GM20000 (cell line): ENCODE measurements at regions not wholly inside any gene's neighbourhood (a gene's known extent, or its start where the extent isn't known, plus 50 kb on each side); places are given as distances from the start of the nearest gene placed in this dataset.

Experiments used
- DNase-seq: peaks from one replicate; pipeline ENCODE4 v3.0.0; 2012; ENCODE audit warnings: low spot score
- TF ChIP-seq, protein P1 (sequence below): IDR thresholded peaks from 2 replicates; pipeline ENCODE4 v1.5.1; 2012; ENCODE audit warnings: mild to moderate bottlenecking, control low read depth; ENCODE audit errors: extremely low read depth, missing control alignments

DNA sequence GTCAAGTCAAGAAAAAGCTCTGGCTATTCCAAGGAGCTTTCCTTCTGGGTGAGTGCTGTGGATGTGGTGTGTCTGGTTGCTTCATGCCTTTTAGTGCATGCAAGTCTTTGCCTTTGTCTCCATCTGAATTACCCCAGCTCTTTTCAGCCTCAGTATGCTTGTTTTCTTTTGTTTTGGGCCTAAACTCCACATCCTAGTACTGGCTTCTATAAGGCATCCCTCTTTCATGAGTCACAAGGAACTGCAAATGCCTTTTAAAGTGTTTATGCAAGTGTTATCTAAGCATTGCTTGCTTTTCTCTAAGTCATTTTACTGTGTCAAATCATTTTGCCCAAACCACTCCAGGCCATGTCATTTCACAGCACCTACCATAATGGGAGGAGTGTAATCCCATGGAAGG, 132.1 kb downstream of the PLCE1 start:
- DNase-seq: no peak
- TF ChIP-seq, protein P1, sequence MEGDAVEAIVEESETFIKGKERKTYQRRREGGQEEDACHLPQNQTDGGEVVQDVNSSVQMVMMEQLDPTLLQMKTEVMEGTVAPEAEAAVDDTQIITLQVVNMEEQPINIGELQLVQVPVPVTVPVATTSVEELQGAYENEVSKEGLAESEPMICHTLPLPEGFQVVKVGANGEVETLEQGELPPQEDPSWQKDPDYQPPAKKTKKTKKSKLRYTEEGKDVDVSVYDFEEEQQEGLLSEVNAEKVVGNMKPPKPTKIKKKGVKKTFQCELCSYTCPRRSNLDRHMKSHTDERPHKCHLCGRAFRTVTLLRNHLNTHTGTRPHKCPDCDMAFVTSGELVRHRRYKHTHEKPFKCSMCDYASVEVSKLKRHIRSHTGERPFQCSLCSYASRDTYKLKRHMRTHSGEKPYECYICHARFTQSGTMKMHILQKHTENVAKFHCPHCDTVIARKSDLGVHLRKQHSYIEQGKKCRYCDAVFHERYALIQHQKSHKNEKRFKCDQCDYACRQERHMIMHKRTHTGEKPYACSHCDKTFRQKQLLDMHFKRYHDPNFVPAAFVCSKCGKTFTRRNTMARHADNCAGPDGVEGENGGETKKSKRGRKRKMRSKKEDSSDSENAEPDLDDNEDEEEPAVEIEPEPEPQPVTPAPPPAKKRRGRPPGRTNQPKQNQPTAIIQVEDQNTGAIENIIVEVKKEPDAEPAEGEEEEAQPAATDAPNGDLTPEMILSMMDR: no peak

DNA sequence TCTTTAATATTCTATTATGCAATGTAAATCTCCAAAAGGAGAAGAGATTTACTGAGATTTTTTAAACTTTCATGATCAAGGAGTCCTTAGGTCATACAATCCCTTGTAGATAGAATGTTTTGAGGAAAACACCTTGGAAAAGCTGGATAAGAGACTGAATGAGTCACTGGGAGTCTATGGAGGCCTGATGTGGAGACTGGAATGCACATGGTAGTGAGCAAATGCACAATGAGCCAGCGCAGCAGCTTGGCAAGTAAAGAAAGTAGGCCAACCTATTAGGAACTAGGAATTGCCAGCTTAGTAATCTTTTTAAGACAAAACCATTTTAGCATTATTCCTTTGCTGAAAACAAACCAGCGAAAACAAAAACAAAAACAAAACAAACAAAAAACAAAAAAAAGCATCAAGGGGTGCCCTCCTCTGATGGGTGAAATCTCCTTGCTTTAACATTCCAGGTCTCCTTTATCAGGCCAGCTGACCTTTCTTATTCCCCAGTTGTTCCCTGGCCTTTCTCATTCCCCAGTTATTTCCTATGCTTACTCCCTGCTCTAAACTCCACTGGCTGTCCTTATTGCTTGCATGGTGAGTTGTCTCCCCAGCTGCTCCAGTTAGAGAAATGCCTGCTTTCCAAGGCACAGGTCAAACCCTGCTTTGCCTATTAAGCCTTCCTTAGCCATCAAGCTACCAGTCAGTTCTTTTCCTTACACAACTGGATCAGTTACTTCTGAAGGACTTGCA, 135.8 kb downstream of the PLCE1 start:
- TF ChIP-seq, protein P1: no peak
- no peak for DNase-seq

DNA sequence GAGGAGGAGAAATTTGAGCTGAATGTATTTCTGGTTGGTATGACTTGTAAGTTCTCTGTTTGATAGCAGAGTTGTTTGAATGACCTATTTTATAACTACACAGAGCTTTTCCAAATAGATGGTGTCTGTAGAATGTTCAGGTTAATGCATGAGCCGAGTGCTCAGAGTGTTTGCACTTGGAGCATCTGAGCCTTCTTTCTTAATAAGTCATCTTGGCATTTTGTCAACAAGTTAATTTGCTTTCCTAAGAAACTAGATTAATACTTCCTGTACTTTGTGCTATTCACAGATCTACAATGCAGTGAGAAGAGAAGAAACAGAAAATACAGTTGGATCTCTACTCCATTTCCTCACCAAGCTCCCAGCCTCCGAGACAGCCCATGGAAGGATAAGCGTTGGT, 138.2 kb downstream of the PLCE1 start:
- DNase-seq: no peak
- TF ChIP-seq, protein P1: no peak

DNA sequence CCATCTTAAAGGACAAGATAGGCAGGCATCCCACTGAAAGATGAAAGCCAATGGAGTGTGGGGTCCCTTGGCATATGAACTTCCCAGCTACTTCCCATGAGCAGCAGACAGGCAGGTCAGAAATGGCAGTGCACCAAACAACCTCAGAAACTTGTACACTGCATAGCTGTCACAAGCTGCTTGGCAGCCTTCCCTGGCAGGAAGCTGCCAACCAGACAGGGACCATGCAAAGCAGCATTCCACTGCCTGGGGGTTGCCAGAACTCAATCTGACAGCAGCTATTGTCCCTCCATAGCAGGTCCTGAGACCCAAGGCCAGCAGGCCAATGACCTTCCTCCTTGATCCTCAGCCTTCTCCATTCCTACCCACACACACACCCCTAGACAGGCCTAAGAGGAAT, 139.5 kb downstream of the PLCE1 start:
- TF ChIP-seq, protein P1: no peak
- DNase-seq: no peak

DNA sequence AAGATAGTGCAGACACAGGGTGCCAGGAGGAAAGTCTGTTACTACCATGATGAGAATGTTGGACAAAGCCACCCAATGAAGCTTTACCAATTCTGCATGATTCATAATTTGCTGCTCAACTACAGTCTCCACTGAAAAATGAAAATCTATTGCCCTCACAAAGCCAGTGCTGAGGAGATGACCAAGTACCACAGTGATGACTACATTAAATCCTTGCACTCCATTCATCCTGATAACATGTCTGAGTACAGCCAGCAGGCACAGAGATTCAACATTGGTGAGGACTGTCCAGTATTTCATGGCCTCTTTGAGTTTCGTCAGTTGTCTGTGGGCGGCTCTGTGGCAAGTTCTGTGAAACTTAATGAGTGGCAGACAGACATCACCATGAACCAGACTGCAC, 144.0 kb downstream of the PLCE1 start:
- TF ChIP-seq, protein P1: no peak

DNA sequence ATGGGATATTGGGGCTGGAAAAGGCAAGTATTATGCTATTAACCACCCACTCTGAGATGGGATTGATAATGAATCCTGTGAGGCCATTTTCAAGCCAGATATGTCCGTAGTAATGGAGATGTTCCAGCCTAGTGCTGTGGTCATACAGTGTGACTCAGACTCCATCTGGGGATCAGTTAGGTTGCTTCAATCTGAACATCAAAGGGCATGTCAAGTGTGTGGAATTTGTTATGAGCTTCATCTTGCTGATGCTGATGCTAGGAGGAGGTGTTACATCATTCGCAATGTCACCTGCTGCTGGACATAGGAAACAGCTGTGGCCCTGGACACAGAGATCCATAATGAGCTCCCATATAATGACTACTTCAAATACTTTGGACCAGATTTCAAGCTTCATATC, 144.7 kb downstream of the PLCE1 start:
- no peak for DNase-seq
- TF ChIP-seq, protein P1: no peak

More for the DNA sequence above, 144.0 kb downstream of the PLCE1 start:
- DNase-seq: no peak

DNA sequence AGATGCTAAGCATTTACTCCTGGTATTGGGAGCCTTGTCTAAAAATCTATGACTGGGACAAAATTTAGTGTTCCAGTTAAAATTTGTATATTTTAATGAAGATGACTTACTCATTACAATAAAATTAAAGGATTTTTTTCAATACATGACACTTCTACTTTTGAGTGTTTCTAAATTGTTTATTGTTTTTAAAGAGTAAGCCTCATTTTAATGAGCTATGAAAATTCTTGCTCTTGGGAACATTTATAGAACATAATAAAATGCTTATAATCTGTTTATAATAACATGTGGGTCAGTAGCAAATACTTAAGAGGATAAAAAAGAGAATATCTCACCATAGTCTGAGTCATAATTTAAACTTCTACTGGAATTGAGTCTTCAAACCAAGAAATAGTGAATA, 149.5 kb downstream of the PLCE1 start:
- no peak for DNase-seq
- TF ChIP-seq, protein P1: no peak
